ENCODE measurements at regions not wholly inside any gene's neighbourhood (a gene's known extent, or its start where the extent isn't known, plus 50 kb on each side); places are given as distances from the start of the nearest gene placed in this dataset.
A peak's percentile ranks its signal among the peaks of the same experiment; 100 is the strongest.

- Histone ChIP-seq H3K9me3 (no peaks in the 10 kb centered on the region), H3K27me3 (ENCODE audit: insufficient read depth) (no peaks in the 10 kb centered on the region), H3K9ac (no peak overlapping the region), H3K36me3 (replicated peaks in 1 of 2; ENCODE audit: control insufficient read depth in 1 of 2, insufficient read depth in 2 of 2, low read length in 1 of 2) (no peaks in the 10 kb centered on the region), H3K9me2 (no peaks in the 10 kb centered on the region), H3F3A (replicated peaks; ENCODE audit: insufficient read depth) (no peaks in the 10 kb centered on the region), H2AFZ (ENCODE audit: low read depth) (no peak overlapping the region), H3K27ac (ENCODE audit: low read depth in 2 of 2, low read length in 1 of 2) (no peak overlapping the region; a peak in 1 of 4 replicates), H3K4me3 (ENCODE audit: low read depth in 2 of 2, low read length in 1 of 2) (no peak overlapping the region; a peak in 1 of 4 replicates), H4K20me1 (ENCODE audit: insufficient read depth) (no peaks in the 10 kb centered on the region), H3K79me2 (ENCODE audit: insufficient read depth) (no peaks in the 10 kb centered on the region), H3K4me2 (no peak overlapping the region), H3K4me1 (ENCODE audit: control insufficient read depth in 1 of 2, insufficient read depth in 2 of 2, low read depth in 1 of 2, low read length in 1 of 2) (peaks cover 0 to 12% of the 10 kb centered on the region in 2 experiments; a peak in 2 of 4 replicates)
- POLR2A ChIA-PET: interaction anchor here (0.6 to 1.2 kb wide), 2 partner anchors 223 to 433 kb away, joined by 3 to 4 read pairs; no protein-coding TSS in a partner anchor
- 50% methylated on average over 15 of the region's 15 CpGs for WGBS (ENCODE audit: low lambda C conversion rate)
- CTCF ChIA-PET: interaction anchor here (0.7 to 8.0 kb wide), 67 partner anchors 10 to 613 kb away, joined by 3 to 176 read pairs (median 5); partner anchors contain the start of gene PPP2R2B
- DNase-seq: peak; percentile 62
- TF ChIP-seq CHD2 (IDR thresholded peaks at IDR 0.05; ENCODE audit: low read length, partially characterized antibody) (no peak), PBX3 (IDR thresholded peaks at IDR 0.05) (no peak), USF2 (IDR thresholded peaks at IDR 0.05; ENCODE audit: borderline replicate concordance, low read depth, low read length) (no peak), FOXM1 (IDR thresholded peaks at IDR 0.05; ENCODE audit: low read depth) (no peak), RXRA (IDR thresholded peaks at IDR 0.05; ENCODE audit: borderline replicate concordance, low read depth) (peak; percentile 87), RAD21 (IDR thresholded peaks at IDR 0.05; ENCODE audit: low read length) (peak; percentile 99), SMC3 (IDR thresholded peaks at IDR 0.05; ENCODE audit: low read depth, low read length) (peak; percentile 97), REST (IDR thresholded peaks at IDR 0.05; ENCODE audit: low read depth, low read length) (no peak), TAF1 (IDR thresholded peaks at IDR 0.05; ENCODE audit: borderline replicate concordance, low read depth, low read length) (no peak), TEAD4 (IDR thresholded peaks at IDR 0.05; ENCODE audit: borderline replicate concordance, insufficient read depth) (no peak), SIN3A (IDR thresholded peaks at IDR 0.05; ENCODE audit: borderline replicate concordance, low read depth, low read length) (no peak), MXI1 (IDR thresholded peaks at IDR 0.05; ENCODE audit: low read depth, low read length) (no peak), GATA2 (CRISPR knock-in tag; IDR thresholded peaks at IDR 0.05) (no peak), JUND (IDR thresholded peaks at IDR 0.05) (no peak), CTCF (IDR thresholded peaks at IDR 0.05) (peak; percentile 85), RFX5 (IDR thresholded peaks at IDR 0.05; ENCODE audit: low read length) (no peak), IRF3 (IDR thresholded peaks at IDR 0.05; ENCODE audit: low read depth, low read length) (no peak), MAX (IDR thresholded peaks at IDR 0.05; ENCODE audit: low read depth) (no peak), TCF12 (IDR thresholded peaks at IDR 0.05) (no peak), NRF1 (IDR thresholded peaks at IDR 0.05; ENCODE audit: low read depth, low read length) (no peak), EZH2phosphoT487 (IDR thresholded peaks at IDR 0.05; ENCODE audit: borderline replicate concordance, low read depth) (no peak), FOSL2 (IDR thresholded peaks at IDR 0.05; ENCODE audit: borderline replicate concordance, low read depth) (no peak), EP300 (IDR thresholded peaks at IDR 0.05; ENCODE audit: borderline replicate concordance in 1 of 2, low read depth in 1 of 2, low read length in 1 of 2) (no peak), POLR2AphosphoS5 (IDR thresholded peaks at IDR 0.05; ENCODE audit: low read depth, low read length) (no peak)
Observed at GRCh38 chr5:146965761-146966659, 87.5 kb upstream of the PPP2R2B start.
